NCI-H510A treated with DMSO at 0.1 percent for 48 hours (cell line): ENCODE measurements at regions not wholly inside any gene's neighbourhood (a gene's known extent, or its start where the extent isn't known, plus 50 kb on each side); places are given as distances from the start of the nearest gene placed in this dataset.

Experiments used
- DNase-seq: peaks from one replicate; lab custom pipeline; 2025; lab: John Stamatoyannopoulos, UW

DNA sequence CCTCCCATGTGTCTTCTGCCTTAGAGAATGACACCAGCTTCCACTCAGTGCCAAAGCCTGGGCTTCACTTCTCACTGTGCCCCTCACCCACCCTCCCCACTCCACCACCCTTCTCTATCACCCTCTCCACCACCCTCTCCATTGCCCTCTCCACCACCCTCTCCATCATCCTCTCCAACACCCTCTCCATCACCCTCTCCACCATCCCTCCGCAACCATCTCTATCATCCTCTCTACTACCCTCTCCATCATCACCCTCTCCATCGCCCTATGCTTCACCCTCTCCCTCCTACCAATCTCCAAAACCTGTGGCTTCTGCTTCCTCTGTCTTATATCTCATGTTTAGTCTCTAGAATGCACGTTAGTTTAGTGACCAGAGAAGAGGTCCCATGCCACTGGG lies 91.0 kb upstream of the TMEM72 start:
- no peak for DNase-seq

DNA sequence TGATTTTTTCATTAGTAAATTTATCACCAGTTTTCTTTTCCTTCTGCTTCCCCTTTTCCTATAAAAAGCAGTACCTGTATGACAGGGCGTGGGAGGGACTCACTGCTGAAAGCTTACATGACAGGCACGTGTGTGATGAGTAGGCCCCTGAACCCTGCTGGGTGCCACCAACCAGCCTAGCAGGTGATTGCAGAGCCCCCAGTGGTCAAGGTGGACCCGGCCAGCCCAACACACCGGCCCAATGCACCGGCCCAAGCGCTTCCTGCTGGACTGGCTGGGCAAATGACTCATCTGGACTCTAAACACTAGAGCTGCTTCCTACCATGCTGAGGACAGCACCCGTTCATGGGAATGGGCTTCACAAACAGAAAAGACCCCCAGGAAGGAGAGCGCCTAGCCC lies 89.8 kb upstream of the TMEM72 start:
- no peak for DNase-seq

DNA sequence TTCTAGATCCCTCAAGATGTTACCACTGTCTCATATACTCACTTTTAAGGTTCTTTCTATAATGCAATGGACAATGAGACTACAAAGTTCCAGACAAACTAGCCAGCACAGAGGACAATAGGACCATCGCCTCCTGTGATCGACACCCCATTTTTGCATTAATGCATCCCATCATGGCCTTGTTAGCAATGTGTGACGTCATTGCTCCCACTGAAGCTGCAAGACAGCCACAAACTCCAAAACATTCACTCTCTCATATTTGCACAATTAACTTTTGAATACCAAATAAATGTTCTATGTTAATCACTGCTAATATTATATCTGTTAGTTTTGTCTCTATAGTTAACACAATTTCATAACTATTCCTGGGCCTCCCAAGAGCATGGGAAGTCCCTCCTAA lies 88.8 kb upstream of the TMEM72 start:
- DNase-seq, result no peak

DNA sequence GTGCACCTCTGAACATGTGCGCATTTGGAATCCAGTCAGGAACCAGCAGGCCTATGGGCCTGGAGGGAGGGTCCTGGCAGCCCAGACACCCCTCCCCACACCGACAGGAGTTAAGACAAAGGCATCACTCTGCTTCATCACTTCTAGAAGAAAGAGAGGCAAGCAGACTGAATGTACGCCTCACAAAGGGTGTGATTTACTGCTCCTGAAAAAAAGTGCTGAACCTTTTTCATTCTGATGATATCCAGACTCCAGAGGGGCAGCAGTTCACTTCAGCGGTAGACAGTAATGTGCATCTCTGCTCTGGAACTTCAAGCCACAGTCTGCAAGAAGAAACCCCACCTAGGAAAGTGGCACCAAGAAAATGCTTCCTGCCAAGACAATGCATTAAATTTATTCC lies 88.2 kb upstream of the TMEM72 start:
- no peak for DNase-seq

DNA sequence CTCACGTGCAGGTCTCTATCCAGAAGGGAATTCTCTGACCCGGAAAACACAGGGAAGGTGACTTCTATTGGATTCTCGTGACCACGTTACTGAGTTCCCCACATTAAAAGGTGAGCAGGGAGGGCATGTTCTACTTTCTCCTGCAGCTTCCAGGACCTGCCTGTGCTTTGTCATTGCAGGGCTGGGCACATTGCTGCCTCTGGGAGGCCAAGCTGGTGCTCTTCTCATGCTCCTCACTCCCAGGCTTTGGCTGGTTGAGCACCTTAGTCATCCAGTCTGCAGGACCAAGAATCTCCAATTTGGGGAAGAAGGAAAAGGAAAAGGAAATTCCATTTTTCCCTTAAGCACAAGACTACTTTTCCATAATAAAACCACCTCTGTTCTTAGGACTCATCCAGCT lies 86.5 kb upstream of the TMEM72 start:
- no peak for DNase-seq

DNA sequence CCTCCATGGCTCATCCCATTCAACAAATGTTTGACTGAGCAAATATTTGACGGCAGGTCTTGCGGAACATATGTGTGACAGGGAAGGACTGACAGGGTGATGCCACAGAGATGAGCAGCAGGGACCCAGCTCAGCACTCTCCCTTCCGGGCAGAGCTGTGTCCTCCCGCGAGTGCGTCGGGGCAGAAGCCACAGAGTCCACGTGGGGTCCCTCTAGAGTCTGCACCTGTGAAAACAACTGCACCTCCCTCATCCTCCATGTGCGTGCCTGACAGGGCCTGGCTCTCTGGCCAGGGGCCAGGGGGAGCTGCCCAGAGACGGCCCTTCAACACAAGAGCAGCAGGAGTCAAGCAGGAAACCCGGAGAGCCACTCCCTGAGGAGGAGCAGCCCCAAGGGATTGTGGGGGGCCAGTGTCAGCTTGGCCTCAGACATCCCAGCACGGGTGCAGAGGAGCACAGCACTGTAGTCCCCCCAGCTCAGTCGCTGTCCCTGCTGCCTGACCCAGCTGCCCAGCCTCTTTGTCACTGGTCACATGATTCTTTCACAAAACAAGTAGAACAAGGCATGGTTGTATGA lies 83.6 kb upstream of the TMEM72 start:
- peak; percentile 79 for DNase-seq

DNA sequence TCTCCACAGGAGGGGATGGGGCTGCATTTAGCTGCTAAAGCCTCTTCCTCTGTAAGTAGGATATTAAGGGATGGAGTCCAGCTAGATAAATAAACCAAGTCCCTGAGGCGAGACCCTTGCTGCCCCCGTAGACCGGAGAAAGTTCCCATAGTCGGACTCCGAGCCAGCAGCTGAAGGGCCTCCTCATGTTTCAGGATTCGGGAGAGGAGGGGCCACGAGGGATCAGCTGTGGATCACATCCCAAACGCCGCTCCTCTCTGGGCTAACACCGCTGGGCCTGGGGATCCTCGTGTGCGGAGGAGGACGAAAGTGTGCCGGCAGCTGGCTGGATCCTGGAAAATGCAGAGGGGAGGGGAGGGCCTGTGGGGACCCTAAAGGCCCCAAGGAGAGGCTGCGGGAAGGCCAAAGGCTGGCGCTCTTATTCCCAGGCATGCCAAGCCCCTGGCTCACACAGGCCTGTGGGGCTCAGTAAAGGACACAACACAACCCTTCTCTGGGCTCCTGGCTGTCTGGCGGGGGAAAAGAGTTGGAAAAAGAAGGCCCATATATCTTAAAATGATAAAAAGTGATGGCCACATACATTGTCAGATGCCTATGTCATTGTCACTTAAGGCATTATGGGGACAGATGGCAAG lies 82.5 kb upstream of the TMEM72 start:
- no peak for DNase-seq

DNA sequence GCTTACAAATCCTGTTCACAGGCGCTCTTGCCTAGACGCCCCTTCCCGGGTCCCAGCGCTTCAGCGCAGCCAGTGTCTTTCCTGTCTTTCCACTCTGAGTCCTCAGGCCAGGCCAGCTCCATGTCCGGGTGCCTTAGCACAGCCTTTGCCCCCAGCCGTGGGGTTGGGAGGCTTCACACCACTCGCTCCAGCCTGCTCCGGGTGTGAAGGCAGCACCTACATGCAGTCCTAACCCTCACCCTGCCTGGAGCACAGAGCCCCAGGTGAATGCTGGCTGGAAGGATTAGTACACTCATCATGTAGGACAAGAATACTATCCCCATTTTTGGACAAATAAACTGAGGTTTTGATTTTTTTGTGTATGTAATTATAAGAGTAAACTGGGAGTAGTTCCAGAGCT lies 81.7 kb upstream of the TMEM72 start:
- DNase-seq, result no peak

DNA sequence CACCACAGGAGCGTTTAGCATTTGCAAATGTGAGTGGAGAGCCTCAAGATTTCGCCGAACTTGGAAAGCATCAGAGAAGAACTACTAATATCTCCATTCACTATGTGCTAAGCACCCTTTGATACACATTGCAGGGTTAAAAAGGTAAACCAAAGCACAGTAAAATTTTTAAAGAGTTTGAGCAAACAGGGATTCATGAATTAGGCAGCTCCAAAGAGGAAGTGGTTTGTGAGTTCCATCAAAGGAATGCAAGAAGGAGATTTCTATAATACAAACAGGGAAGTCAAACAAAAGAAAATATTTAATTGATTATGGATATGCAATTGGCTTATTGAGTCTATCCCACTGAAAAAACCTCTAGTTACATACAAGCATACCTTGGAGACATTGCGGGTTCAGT lies 81.1 kb upstream of the TMEM72 start:
- DNase-seq, result no peak

DNA sequence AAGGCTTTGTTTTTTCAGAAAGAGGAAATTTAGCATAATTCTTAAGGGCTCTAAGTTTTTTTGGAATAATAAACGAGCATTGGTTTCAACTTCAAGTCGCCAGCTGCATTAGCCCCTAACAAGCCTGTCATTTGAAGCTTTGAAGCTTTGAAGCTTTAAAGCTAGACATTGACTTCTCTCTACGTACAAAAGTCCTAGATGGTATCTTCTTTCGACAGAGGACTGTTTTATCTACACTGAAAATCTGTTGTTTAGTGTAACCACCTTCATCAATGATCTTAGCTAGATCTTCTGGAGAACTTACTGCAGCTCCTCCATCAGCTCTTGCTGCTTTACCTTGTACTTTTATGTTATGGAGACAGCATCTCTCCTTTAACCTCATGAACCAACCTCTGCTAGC lies 79.6 kb upstream of the TMEM72 start:
- no peak for DNase-seq

DNA sequence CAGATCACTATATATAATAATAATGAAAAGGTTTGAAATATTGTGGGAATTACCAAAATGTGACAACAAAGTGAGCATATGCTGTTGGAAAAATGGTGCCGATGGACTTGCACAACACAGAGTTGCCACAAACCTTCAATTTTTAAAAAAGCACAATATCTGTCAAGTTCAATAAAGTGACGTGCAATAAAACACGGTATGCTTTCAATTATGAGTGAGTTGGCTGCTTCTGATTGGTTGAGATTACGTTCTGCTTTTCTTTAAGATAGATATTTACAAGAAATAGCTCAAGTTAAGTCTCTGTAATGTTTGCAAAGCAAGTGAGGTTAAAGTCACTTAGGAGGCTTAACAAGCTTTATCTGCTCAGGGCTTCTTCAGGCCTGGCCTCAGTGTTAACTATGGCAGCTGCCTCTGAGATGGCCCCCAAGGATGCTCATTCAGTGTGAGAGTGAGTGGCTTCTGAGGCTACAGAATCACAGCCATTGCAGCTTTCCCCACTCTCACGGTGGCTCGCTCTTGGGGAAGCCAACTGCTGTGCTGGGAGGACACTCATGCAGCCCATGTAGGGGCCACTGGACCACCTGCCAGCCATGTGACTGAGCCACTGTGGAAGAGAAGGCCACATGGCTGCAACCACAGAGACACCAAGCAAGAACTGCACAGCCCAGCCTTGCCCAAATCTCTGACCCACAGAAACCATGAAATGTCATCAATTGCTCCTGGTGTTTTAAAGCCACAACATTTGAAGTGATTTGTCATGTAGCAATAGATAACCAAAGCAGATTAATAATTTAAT lies 78.3 kb upstream of the TMEM72 start:
- no peak for DNase-seq

DNA sequence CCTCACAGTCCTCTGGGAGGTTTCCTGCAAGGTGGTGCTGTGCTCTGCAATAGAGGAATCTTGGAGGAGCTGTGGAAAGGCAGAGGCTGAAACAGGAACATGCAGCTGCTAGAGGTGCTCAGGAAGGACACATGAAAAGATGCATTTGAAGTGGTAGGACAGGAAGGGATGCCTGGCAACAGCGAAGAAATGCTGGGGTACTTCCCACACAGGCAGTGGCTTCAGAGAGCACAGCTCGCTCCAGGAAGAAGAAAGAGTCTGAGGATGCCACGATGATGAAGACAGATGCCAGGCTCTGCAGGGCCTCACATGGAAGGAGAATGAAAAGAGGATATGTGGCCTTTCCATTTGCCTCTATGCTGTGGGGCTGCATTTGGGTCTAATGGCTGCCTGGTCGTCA lies 77.0 kb upstream of the TMEM72 start:
- DNase-seq, result no peak

DNA sequence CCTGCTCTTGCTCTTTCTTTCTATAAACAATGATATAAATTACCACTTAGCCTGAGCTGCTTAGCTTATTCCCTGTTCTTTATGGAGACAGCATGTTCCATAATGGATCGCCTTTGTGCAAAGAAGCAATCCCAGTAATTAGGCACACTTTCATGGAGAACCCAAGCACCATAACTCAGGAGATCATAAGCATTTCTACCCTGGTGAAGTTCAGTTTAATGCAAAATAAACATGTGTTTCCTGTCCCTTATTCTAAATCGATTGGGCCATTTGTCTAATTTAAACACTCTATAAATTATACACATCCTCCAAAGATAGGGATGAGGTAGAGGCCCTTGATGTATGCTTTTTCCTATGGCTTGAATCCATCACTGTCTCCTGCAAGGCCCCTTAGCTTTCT lies 75.8 kb upstream of the TMEM72 start:
- no peak for DNase-seq

DNA sequence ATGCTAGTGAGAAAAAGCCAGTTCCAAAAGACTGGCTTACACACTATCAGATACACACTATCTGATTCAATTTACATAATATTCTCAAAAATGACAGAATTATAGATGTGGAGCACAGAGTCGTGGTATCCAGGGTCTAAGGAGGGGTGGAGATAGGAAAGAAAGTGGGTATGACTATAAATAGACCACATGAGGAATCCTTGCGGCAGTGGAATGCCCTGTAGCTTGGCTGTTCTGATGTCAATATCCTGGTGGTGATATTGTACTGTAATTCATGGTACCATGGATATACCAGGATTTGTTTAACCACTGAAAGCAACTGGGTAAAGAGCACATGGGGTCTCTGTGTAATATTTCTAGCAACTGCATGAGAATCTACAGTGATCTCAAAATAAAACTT lies 67.7 kb upstream of the TMEM72 start:
- DNase-seq, result no peak

DNA sequence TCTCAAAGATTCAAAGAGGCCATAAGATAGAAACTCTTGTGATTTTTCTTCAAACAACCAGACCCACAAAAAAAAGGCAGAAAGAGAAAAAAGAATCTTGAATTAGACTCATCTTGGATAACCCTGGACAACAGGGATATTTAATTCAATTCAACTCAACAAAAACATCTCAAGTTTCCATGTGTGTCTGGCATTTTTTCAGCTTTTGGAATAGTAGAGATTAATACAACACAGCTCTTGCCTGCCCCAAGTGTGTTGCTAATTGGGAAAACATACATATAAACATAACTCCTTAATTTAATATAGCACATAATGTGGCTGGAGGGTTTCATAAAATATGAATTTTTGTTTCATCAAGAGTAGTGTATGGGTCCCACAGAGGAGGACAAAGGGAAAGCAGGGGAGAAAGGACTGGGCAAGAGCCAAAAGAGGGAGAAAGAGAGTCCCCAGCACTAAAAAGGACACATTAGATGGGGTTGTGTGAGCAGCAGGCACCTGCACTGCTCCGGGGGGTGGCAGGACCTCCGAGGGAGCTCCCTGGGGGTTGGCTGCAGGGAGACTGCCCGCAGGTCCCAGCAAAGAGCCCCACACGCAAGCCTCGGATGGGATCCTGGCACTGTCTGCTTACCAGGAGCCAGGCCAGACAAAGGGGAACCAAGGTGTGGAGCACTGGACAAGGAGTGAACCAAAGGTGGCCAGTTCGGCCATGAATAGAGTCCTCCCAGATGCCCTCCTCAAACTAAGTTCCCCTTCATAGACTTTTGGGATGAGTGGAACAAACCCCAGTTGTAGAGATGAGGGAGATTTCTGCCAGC lies 65.6 kb upstream of the TMEM72 start:
- DNase-seq, result no peak

DNA sequence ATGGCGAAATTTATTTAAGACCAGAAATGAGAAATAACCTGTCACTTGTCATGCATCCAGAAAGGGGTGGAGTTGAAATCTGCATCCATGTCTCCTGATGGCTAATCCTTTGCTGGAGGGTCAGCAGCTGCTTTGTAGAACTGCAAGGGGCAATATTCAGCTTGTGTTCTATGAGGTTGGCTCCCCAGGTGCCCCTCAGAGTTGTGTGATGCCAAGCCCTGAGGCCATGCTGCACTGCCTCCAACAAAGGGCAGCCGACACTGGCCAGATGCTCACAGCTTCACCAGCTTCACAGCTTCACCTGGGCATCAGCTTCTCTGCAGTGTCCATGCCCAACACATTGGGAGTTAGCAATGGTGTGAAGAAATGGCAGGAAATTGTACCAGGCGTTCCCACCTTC lies 64.0 kb upstream of the TMEM72 start:
- no peak for DNase-seq

DNA sequence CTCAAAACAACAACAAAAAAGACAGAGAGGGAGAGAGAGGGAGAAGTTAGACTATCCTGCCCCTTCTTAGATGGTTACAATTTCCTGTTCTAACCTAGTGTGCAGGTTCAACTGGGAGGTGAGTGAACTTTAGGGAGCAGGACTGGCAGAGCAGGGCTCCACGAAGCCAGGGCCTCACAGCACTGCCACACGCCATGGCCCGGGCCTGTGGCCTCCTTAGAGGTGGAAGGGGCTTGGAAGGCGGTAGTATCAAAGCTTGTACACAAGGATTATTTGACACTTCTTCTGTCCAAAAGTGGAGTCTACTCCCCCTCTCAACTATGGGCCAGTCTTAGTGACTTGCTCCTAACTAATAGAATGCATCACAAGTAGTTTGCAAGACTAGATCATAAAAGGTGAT lies 62.9 kb upstream of the TMEM72 start:
- DNase-seq, result no peak

DNA sequence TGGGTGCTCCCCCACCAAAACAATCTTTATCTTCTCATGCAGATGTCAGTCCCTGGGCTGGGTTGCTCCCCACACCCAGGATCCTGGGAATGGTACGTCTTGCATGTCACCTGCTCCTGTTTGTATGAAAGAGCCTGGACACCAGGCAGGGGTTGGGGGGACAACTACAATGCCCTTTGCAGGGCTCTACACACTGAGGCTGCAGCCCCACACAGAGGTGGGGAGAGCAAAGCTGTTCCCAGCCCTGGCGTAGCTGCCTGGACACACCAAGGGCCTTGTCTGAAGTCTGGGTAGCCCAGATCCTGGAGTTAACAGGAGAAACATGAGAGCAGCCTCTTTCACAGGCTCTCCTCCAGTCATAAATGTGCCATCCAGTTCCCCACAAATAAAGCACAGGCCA lies 61.2 kb upstream of the TMEM72 start:
- DNase-seq, result no peak

DNA sequence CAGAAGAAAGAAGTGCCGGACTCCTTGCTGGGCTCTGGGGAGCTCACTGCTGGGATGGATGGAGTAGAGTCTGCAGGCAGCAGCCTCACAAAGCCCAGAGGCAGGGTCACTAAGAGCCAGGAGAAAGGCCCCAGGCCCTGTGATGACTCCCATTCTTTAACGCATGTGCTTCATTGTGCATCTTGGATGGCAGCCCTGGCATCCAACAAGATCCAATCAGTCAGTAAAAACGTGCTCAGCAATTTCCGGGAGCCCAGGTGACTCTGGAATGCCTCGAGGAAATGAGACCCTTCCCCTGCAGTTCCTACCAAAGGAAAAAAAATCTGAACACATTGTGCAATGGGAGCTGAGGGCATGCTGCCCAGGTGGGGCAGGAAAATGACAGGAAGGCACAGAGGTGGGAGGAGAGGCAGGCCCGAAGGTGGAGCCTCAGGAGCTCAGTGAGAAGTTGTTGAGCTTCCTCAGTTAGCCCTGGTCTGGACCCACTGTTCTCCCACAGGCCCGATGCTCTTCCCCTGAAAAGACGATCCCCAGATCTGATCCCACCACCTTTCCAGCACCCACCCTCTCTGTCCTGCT lies 60.7 kb upstream of the TMEM72 start:
- no peak for DNase-seq

DNA sequence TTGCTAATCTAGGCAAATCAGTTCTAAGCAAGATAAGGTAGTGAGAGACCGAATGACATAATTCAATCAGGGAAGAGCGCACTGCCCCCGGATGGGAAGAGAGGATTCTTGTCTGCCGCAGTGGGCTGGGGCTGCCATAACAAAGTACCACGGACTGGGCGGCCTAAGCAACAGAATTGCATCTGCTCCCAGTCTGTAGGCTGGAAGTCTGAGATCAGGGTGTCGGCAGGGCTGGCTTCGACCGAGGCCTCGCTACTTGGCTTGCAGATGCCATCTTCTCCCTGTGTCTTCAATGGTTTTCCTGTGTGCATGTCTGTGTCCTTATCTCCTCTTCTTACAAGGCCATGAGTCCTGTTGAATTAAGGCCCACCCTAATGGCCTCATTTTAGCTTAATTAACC lies 59.7 kb upstream of the TMEM72 start:
- DNase-seq, result no peak

DNA sequence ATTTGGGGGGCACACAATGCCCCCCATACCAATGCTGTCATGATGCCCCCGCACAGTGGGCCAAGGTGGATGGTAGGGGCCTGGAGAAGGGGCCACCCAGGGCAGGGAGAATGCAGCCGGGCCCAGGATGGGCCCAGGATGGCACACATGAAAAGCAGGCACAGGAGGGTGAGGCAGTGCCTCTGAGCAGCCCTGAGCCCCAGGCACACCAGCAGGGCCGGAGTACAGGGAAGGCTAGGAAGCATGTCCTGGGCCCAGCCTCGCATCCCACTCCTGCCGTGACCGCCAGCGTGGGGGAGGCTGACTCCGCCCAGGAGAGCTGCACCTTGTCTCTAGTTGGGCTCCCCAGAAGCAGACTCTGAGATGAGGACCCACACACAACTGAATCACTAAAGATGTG lies 59.3 kb upstream of the TMEM72 start:
- DNase-seq, result no peak

DNA sequence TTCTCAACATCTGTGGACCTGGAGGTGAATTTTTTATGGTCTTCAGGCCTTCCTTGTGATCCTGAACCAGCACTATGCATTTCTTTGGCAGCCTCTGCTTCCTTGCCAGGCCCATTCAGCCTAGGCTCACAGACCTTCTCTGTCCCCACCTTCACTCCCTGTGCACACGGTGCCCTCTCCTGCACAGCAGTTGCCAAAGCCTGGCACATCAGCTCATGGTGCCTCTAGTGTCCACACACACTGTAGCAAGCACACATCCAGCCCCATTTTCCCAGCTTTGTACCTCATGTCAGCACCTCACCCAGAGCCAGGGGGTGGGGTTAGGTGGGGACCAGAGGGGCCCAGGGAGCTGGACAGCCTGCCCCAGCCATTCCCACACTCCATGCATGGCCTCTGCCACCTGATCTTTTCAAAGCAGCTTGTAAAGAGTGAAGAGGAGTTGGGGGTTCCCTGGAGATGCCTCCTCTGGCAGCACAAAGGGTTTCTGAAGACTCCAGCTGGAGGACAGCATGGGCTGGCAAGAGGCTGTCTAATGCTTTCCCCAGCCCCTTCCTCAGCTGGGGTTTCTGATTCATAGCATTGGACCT lies 57.9 kb upstream of the TMEM72 start:
- DNase-seq, result no peak
